GM12878 (cell line): ENCODE measurements at regions not wholly inside any gene's neighbourhood (a gene's known extent, or its start where the extent isn't known, plus 50 kb on each side); places are given as distances from the start of the nearest gene placed in this dataset.

Experiments used
- ATAC-seq: fragments of 200-7000 bp; cut with Tn5 transposase; 3 replicates; pipeline ENCODE4 v1.9.1; 2020; ENCODE audit warnings: mild to moderate bottlenecking, moderate library complexity
- BruUV-seq: library from RNA; stranded (reverse); fragments of 400-500 nt; replicated peaks from 2 replicates; lab custom pipeline; 2021; lab: Mats Ljungman, UMichigan
- CTCF ChIA-PET: fragments of 300-600 bp; sonication (Branson Sonifier 250); formaldehyde crosslinking; extraction: SDS; loops from one replicate; lab custom pipeline; 2021; ENCODE audit warnings: inconsistent platforms; lab: Yijun Ruan, JAX
- POLR2A ChIA-PET: fragments of 350-600 bp; formaldehyde crosslinking; extraction: SDS; loops from one replicate; lab custom pipeline; 2021; ENCODE audit warnings: inconsistent platforms; lab: Charles Lee
- RAD21 ChIA-PET: fragments of 300-600 bp; sonication (Branson Sonifier 250); formaldehyde crosslinking; loops from one replicate; lab custom pipeline; 2023; ENCODE audit warnings: antibody characterized with exemption; ENCODE audit not compliant: unreplicated experiment; lab: Charles Lee
- SMC1A ChIA-PET: fragments of 300-600 bp; sonication (Branson Sonifier 250); formaldehyde crosslinking; loops from one replicate; lab custom pipeline; 2023; ENCODE audit not compliant: unreplicated experiment, uncharacterized antibody; lab: Charles Lee
- DNase-seq: peaks from one replicate; pipeline ENCODE4 v3.0.0-alpha.2; 2011; ENCODE audit warnings: low read depth, low spot score
- FAIRE-seq: peaks from 3 replicates; lab custom pipeline; 2011; peaks lifted over from hg19 to GRCh38; lab: Jason Lieb, UNC
- H2AFZ ChIP-seq: 2 replicates; pipeline ENCODE4 v1.6.0; 2011; ENCODE audit warnings: low read depth, low read length, control low read depth; ENCODE audit not compliant: control insufficient read depth
- H3K27ac ChIP-seq: 2 replicates; pipeline ENCODE4 v1.5.1; 2011; ENCODE audit warnings: control low read depth; ENCODE audit not compliant: control insufficient read depth, insufficient read depth
- H3K27me3 ChIP-seq, 2 experiments: replicated peaks in 1 of 2; 2 replicates each; pipeline versions ENCODE4 v1.6.0 to v1.6.1; 2011; ENCODE audit warnings: low read length in 1 of 2; ENCODE audit not compliant: control insufficient read depth in 2 of 2, insufficient read depth in 2 of 2
- H3K36me3 ChIP-seq, 2 experiments: 2 replicates each; pipeline ENCODE4 v1.5.1; 2011; ENCODE audit warnings: low read length in 1 of 2; ENCODE audit not compliant: control insufficient read depth in 2 of 2, insufficient read depth in 2 of 2
- H3K4me1 ChIP-seq: 2 replicates; pipeline ENCODE4 v1.6.1; 2011; ENCODE audit warnings: mild to moderate bottlenecking, low read length, moderate library complexity, mixed read lengths; ENCODE audit not compliant: control insufficient read depth, insufficient read depth
- H3K4me2 ChIP-seq: 2 replicates; pipeline ENCODE4 v1.6.0; 2011; ENCODE audit warnings: control low read depth; ENCODE audit not compliant: control insufficient read depth, insufficient read depth
- H3K4me3 ChIP-seq: fragments of 200-600 bp; sonication (generic); 2 replicates; pipeline ENCODE4 v1.5.1; 2016
- H3K79me2 ChIP-seq: 2 replicates; pipeline ENCODE4 v1.6.0; 2011; ENCODE audit warnings: low read length; ENCODE audit not compliant: control insufficient read depth, insufficient read depth
- H3K9ac ChIP-seq: 2 replicates; pipeline ENCODE4 v1.8.0; 2011; ENCODE audit warnings: low read length, control low read depth, mixed read lengths; ENCODE audit not compliant: control insufficient read depth, insufficient read depth
- H3K9me3 ChIP-seq: replicated peaks from 3 replicates; pipeline ENCODE4 v1.5.1; 2011; ENCODE audit warnings: mild to moderate bottlenecking, low read length; ENCODE audit not compliant: control insufficient read depth, insufficient read depth
- H4K20me1 ChIP-seq: 2 replicates; pipeline ENCODE4 v1.6.0; 2011; ENCODE audit not compliant: control insufficient read depth, insufficient read depth
- BCL11A ChIP-seq: IDR thresholded peaks from 2 replicates; pipeline ENCODE4 v1.6.1; 2011; ENCODE audit warnings: low read depth, low read length
- CHD1 ChIP-seq: IDR thresholded peaks from 2 replicates; pipeline ENCODE4 v1.6.1; 2012; ENCODE audit warnings: low read depth, low read length, improper control_type of control experiment
- CREB1 ChIP-seq: IDR thresholded peaks from 2 replicates; pipeline ENCODE4 v1.6.1; 2012; ENCODE audit warnings: low read depth, mild to moderate bottlenecking, inconsistent platforms
- EED ChIP-seq: sonication (generic); IDR thresholded peaks from 2 replicates; pipeline ENCODE4 v1.6.1; 2016; ENCODE audit warnings: antibody characterized with exemption, low read depth
- NFIC ChIP-seq: IDR thresholded peaks from 2 replicates; pipeline ENCODE4 v1.6.1; 2012; ENCODE audit warnings: low read depth, mild to moderate bottlenecking, inconsistent platforms, low read length, moderate library complexity
- PAX5 ChIP-seq: IDR thresholded peaks from 2 replicates; pipeline ENCODE4 v1.6.1; 2011; ENCODE audit warnings: low read depth, low read length, borderline replicate concordance
- RFX5 ChIP-seq: IDR thresholded peaks from 2 replicates; pipeline ENCODE4 v1.6.1; 2011; ENCODE audit warnings: low read depth, low read length, improper control_type of control experiment
- RUNX3 ChIP-seq: IDR thresholded peaks from 2 replicates; pipeline ENCODE4 v1.6.1; 2012; ENCODE audit warnings: low read length, inconsistent platforms
- SIX5 ChIP-seq: IDR thresholded peaks from 2 replicates; pipeline ENCODE4 v1.6.1; 2011; ENCODE audit warnings: mild to moderate bottlenecking, low read depth, low read length, moderate library complexity; ENCODE audit not compliant: severe bottlenecking
- SMARCA5 ChIP-seq: fragments of 450-650 bp; IDR thresholded peaks from 2 replicates; pipeline ENCODE4 v1.6.1; 2017; ENCODE audit warnings: mild to moderate bottlenecking
- SREBF1 ChIP-seq: IDR thresholded peaks from 2 replicates; pipeline ENCODE4 v1.6.1; 2012; ENCODE audit warnings: mild to moderate bottlenecking, low read length
- WRNIP1 ChIP-seq: IDR thresholded peaks from 2 replicates; pipeline ENCODE4 v1.6.1; 2011; ENCODE audit warnings: low read depth, low read length, improper control_type of control experiment, borderline replicate concordance
- ZNF274 ChIP-seq: IDR thresholded peaks from one replicate; pipeline ENCODE4 v1.8.0; 2011; ENCODE audit not compliant: insufficient read length, insufficient read depth
- WGBS: methylation state at CpG from one replicate; pipeline ENCODE4 v1.1.6; 2016; ENCODE audit warnings: low lambda C conversion rate; ENCODE audit not compliant: insufficient replicate concordance, insufficient coverage; ENCODE audit errors: missing lambda C conversion rate; 5-methylcytosine and 5-hydroxymethylcytosine counted together
- in situ Hi-C: fragments of 300-500 bp; cut with MboI; formaldehyde crosslinking; loops from 9 replicates; pipeline ENCODE4 v1.14.3; 2018; ENCODE audit warnings: mixed read lengths
- intact Hi-C: fragments of 100-400 bp; cut with micrococcal nuclease; formaldehyde crosslinking; loops from one replicate; pipeline ENCODE4 v1.14.2; 2022; ENCODE audit not compliant: unreplicated experiment

GRCh38 chr16:17566656-17567450 lies 96.1 kb upstream of the XYLT1 start:
- ChIA-PET POLR2A (no interaction called here), CTCF (interaction anchor here (0.8 kb wide), 1 partner anchor 12 kb away, joined by 3 read pairs; no protein-coding TSS in a partner anchor), SMC1A (interaction anchor here (2.0 kb wide), 1 partner anchor 10 kb away, joined by 5 read pairs; no protein-coding TSS in a partner anchor), RAD21 (interaction anchor here (1.7 kb wide), 1 partner anchor 12 kb away, joined by 4 read pairs; no protein-coding TSS in a partner anchor)
- Histone ChIP-seq H3K4me2 (no peak overlapping the region), H3K27me3 (no peaks in the 10 kb centered on the region; a peak in 2 of 4 replicates), H3K79me2 (no peaks in the 10 kb centered on the region), H3K27ac (no peak overlapping the region), H3K4me1 (no peaks in the 10 kb centered on the region), H2AFZ (no peak overlapping the region), H3K9me3 (no peaks in the 10 kb centered on the region), H3K4me3 (no peak overlapping the region), H3K9ac (no peak overlapping the region), H4K20me1 (no peaks in the 10 kb centered on the region), H3K36me3 (no peaks in the 10 kb centered on the region)
- TF ChIP-seq EED (no peak), SREBF1 (no peak), RUNX3 (no peak), SIX5 (no peak), RFX5 (no peak), WRNIP1 (no peak), BCL11A (no peak), SMARCA5 (no peak), ZNF274 (no peak), CREB1 (no peak), CHD1 (no peak), NFIC (no peak), PAX5 (no peak)
- in situ Hi-C loops (loop anchor here (25.0 kb wide), 1 partner anchor 1195 kb away; no protein-coding TSS in a partner anchor), intact Hi-C loops (no loop called here)
- DNase-seq, result no peak
- no peak for FAIRE-seq
- 31% methylated on average over 6 of the region's 6 CpGs for WGBS
- no TSS peak for BruUV-seq
- ATAC-seq, result no peak
